H9 (cell line): ENCODE measurements at regions not wholly inside any gene's neighbourhood (a gene's known extent, or its start where the extent isn't known, plus 50 kb on each side); places are given as distances from the start of the nearest gene placed in this dataset.

ENCODE experiments used
- DNase-seq: peaks from one replicate; pipeline ENCODE4 v3.0.0-alpha.2; 2017
- H2AFZ ChIP-seq: one replicate; pipeline ENCODE4 v1.6.1; 2013; ENCODE audit warnings: mild to moderate bottlenecking, low read length, control low read depth, moderate library complexity
- H2AK5ac ChIP-seq: 2 replicates; pipeline ENCODE4 v1.6.1; 2013; ENCODE audit warnings: low read length, control low read depth, mixed read lengths; ENCODE audit not compliant: insufficient read length
- H2BK120ac ChIP-seq: one replicate; pipeline ENCODE4 v1.6.1; 2013; ENCODE audit warnings: low read depth, mild to moderate bottlenecking, low read length, control low read depth, inconsistent platforms; ENCODE audit not compliant: poor library complexity, severe bottlenecking
- H2BK12ac ChIP-seq: 2 replicates; pipeline ENCODE4 v1.6.1; 2013; ENCODE audit warnings: low read length, control low read depth, mixed read lengths, low read depth; ENCODE audit not compliant: insufficient read length
- H2BK15ac ChIP-seq: 2 replicates; pipeline ENCODE4 v1.6.1; 2013; ENCODE audit warnings: low read depth, low read length, control low read depth
- H2BK20ac ChIP-seq: one replicate; pipeline ENCODE4 v1.6.1; 2013; ENCODE audit warnings: low read depth, mild to moderate bottlenecking, low read length, control low read depth, inconsistent platforms; ENCODE audit not compliant: poor library complexity, severe bottlenecking
- H2BK5ac ChIP-seq: 2 replicates; pipeline ENCODE4 v1.6.1; 2013; ENCODE audit warnings: low read length, control low read depth, mixed read lengths; ENCODE audit not compliant: insufficient read length
- H3K14ac ChIP-seq: 2 replicates; pipeline ENCODE4 v1.6.1; 2013; ENCODE audit warnings: low read length, control low read depth; ENCODE audit not compliant: insufficient read depth
- H3K18ac ChIP-seq: 2 replicates; pipeline ENCODE4 v1.6.1; 2013; ENCODE audit warnings: low read depth, mild to moderate bottlenecking, mixed read lengths, low read length, control low read depth; ENCODE audit not compliant: insufficient read length
- H3K23ac ChIP-seq: 2 replicates; pipeline ENCODE4 v1.6.1; 2013; ENCODE audit warnings: low read length, control low read depth, mixed read lengths, low read depth; ENCODE audit not compliant: insufficient read length
- H3K23me2 ChIP-seq: 2 replicates; pipeline ENCODE4 v1.6.1; 2013; ENCODE audit warnings: low read depth, mild to moderate bottlenecking, mixed read lengths, low read length, control low read depth; ENCODE audit not compliant: insufficient read length, poor library complexity, severe bottlenecking
- H3K27ac ChIP-seq: 2 replicates; pipeline ENCODE4 v1.5.1; 2013; ENCODE audit warnings: low read length, control low read depth, mixed read lengths, low read depth; ENCODE audit not compliant: insufficient read length
- H3K27me3 ChIP-seq: 2 replicates; pipeline ENCODE4 v1.6.1; 2013; ENCODE audit warnings: low read length, control low read depth, inconsistent platforms; ENCODE audit not compliant: insufficient read depth
- H3K4ac ChIP-seq: 2 replicates; pipeline ENCODE4 v1.6.1; 2013; ENCODE audit warnings: low read depth, mild to moderate bottlenecking, control low read depth, inconsistent platforms, low read length, moderate library complexity
- H3K4me1 ChIP-seq: 2 replicates; pipeline ENCODE4 v1.6.1; 2013; ENCODE audit warnings: low read length, control low read depth, inconsistent platforms; ENCODE audit not compliant: insufficient read depth
- H3K4me2 ChIP-seq: 2 replicates; pipeline ENCODE4 v1.6.1; 2013; ENCODE audit warnings: low read length, control low read depth, mixed read lengths; ENCODE audit not compliant: insufficient read length, insufficient read depth
- H3K56ac ChIP-seq: 2 replicates; pipeline ENCODE4 v1.6.1; 2013; ENCODE audit warnings: low read depth, mild to moderate bottlenecking, mixed read lengths, low read length, control low read depth; ENCODE audit not compliant: insufficient read length
- H3K79me1 ChIP-seq: 2 replicates; pipeline ENCODE4 v1.6.1; 2013; ENCODE audit warnings: low read depth, mild to moderate bottlenecking, moderate library complexity, low read length, control low read depth, inconsistent platforms; ENCODE audit not compliant: insufficient read depth, poor library complexity, severe bottlenecking
- H3K79me2 ChIP-seq: 2 replicates; pipeline ENCODE4 v1.6.1; 2013; ENCODE audit warnings: low read length, control low read depth, inconsistent platforms; ENCODE audit not compliant: insufficient read depth
- H3K9ac ChIP-seq: 2 replicates; pipeline ENCODE4 v1.6.1; 2013; ENCODE audit warnings: low read length, control low read depth, mixed read lengths; ENCODE audit not compliant: insufficient read length; ENCODE audit errors: extremely low read depth
- H3K9me3 ChIP-seq: one replicate; pipeline ENCODE4 v1.6.1; 2013; ENCODE audit warnings: low read depth, low read length, inconsistent platforms; ENCODE audit not compliant: control insufficient read depth
- H3T11ph ChIP-seq: one replicate; pipeline ENCODE4 v1.6.1; 2013; ENCODE audit warnings: mild to moderate bottlenecking, low read length, control low read depth, inconsistent platforms
- H4K20me1 ChIP-seq: one replicate; pipeline ENCODE4 v1.6.1; 2013; ENCODE audit not compliant: control insufficient read depth, insufficient read length, insufficient read depth
- H4K5ac ChIP-seq: 2 replicates; pipeline ENCODE4 v1.6.1; 2013; ENCODE audit warnings: low read depth, mild to moderate bottlenecking, mixed read lengths, low read length, control low read depth; ENCODE audit not compliant: insufficient read length
- H4K8ac ChIP-seq: replicated peaks from 2 replicates; pipeline ENCODE4 v1.6.1; 2013; ENCODE audit warnings: low read length, control low read depth, mixed read lengths, low read depth; ENCODE audit not compliant: insufficient read length
- H4K91ac ChIP-seq: 2 replicates; pipeline ENCODE4 v1.6.1; 2013; ENCODE audit warnings: low read depth, mild to moderate bottlenecking, moderate library complexity, mixed read lengths, low read length, control low read depth; ENCODE audit not compliant: insufficient read length
- H3K27ac Mint-ChIP-seq, 3 experiments: 2 replicates in 2 of 3; 3 replicates in 1 of 3; pipeline ENCODE4 v1.8.0; 2020 to 2021; ENCODE audit warnings: mixed read lengths in 3 of 3, mild to moderate bottlenecking in 1 of 3, moderate library complexity in 1 of 3
- H3K27me3 Mint-ChIP-seq: 2 replicates; pipeline ENCODE4 v1.8.0; 2021; ENCODE audit warnings: low read depth, mild to moderate bottlenecking, moderate library complexity, mixed read lengths
- H3K36me3 Mint-ChIP-seq, 3 experiments: 2 replicates in 2 of 3; 3 replicates in 1 of 3; pipeline ENCODE4 v1.8.0; 2020 to 2021; ENCODE audit warnings: low read depth in 3 of 3, mixed read lengths in 3 of 3; ENCODE audit not compliant: insufficient read depth in 1 of 3
- H3K4me1 Mint-ChIP-seq, 2 experiments: 2 replicates each; pipeline ENCODE4 v1.8.0; 2020; ENCODE audit warnings: mixed read lengths in 2 of 2
- H3K4me3 Mint-ChIP-seq, 2 experiments: 2 replicates in 1 of 2; 3 replicates in 1 of 2; pipeline ENCODE4 v1.8.0; 2020 to 2021; ENCODE audit warnings: mild to moderate bottlenecking in 2 of 2, mixed read lengths in 2 of 2, moderate library complexity in 1 of 2
- H3K9me3 Mint-ChIP-seq, 2 experiments: 2 replicates in 1 of 2; 3 replicates in 1 of 2; pipeline ENCODE4 v1.8.0; 2020; ENCODE audit warnings: mild to moderate bottlenecking in 2 of 2, mixed read lengths in 2 of 2, moderate library complexity in 1 of 2
- WGBS: extraction: QIAGEN DNeasy Blood & Tissue Kit; methylation state at CpG from one replicate; pipeline ENCODE4 v1.1.7; 2013; ENCODE audit warnings: missing lambda C conversion rate, low lambda C conversion rate, mixed read lengths; ENCODE audit not compliant: insufficient read length; ENCODE audit errors: extremely low coverage; 5-methylcytosine and 5-hydroxymethylcytosine counted together
- TF ChIP-seq, protein P1 (sequence below): fragments of 200-600 bp; sonication (generic); conservative IDR thresholded peaks from 3 replicates; pipeline ENCODE4 v1.8.0; 2021; ENCODE audit warnings: antibody characterized with exemption, mild to moderate bottlenecking

DNA sequence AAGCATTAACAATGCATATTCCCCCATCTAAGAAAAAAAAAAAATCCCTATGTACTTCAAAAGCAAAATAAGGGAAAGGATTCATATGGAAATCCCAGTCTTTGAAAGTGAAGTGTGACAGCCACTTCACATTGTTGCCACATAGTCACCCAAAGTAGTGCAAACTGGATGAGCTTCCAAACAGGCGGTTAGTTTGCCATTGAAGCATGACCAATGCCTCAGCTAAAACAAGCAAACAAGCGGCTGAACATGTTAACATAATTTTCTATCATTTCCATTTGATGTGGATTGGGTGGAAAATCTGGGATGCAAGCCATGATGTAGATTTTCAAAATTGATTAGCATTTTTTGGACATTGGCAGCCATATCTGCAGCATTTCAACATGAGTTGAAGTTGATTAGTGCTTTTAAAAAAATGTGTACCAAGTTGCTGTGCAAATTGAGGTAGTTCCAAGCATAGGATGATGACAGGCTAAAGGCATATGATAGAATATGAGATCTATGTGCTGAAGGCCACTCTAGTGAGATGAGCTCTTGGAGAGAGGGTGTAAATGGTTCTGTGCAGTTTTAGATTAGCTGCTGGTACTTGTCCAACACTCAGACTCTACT is 405.2 kb downstream of the NR2F2 start:
- Histone ChIP-seq H3K23ac (no peak overlapping the region), H3K4ac (no peak overlapping the region), H4K20me1 (no peaks in the 10 kb centered on the region), H2AFZ (no peak overlapping the region), H3K18ac (no peak overlapping the region), H3K27me3 (no peaks in the 10 kb centered on the region), H3K79me1 (no peaks in the 10 kb centered on the region), H4K5ac (no peak overlapping the region), H3K27ac (no peak overlapping the region), H3K9me3 (no peaks in the 10 kb centered on the region), H3K4me1 (no peaks in the 10 kb centered on the region), H3K9ac (no peak overlapping the region), H3K14ac (no peak overlapping the region), H3K79me2 (no peaks in the 10 kb centered on the region), H2BK5ac (no peak overlapping the region), H2BK12ac (no peak overlapping the region), H2BK120ac (no peak overlapping the region), H2AK5ac (no peak overlapping the region), H2BK15ac (no peak overlapping the region), H2BK20ac (no peak overlapping the region), H3K56ac (no peak overlapping the region), H3K4me2 (no peak overlapping the region), H4K8ac (no peak overlapping the region), H3K23me2 (no peaks in the 10 kb centered on the region), H3T11ph (no peak overlapping the region), H4K91ac (no peak overlapping the region)
- WGBS, result no CpG with 5 or more reads among the region's 2 CpGs
- no peaks in the 10 kb centered on the region for H3K9me3 Mint-ChIP-seq
- TF ChIP-seq, protein P1, sequence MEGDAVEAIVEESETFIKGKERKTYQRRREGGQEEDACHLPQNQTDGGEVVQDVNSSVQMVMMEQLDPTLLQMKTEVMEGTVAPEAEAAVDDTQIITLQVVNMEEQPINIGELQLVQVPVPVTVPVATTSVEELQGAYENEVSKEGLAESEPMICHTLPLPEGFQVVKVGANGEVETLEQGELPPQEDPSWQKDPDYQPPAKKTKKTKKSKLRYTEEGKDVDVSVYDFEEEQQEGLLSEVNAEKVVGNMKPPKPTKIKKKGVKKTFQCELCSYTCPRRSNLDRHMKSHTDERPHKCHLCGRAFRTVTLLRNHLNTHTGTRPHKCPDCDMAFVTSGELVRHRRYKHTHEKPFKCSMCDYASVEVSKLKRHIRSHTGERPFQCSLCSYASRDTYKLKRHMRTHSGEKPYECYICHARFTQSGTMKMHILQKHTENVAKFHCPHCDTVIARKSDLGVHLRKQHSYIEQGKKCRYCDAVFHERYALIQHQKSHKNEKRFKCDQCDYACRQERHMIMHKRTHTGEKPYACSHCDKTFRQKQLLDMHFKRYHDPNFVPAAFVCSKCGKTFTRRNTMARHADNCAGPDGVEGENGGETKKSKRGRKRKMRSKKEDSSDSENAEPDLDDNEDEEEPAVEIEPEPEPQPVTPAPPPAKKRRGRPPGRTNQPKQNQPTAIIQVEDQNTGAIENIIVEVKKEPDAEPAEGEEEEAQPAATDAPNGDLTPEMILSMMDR, result no peak
- H3K36me3 Mint-ChIP-seq, result no peaks in the 10 kb centered on the region; a peak in 1 of 7 replicates
- no peak for DNase-seq
- no peak overlapping the region for H3K27ac Mint-ChIP-seq
- no peaks in the 10 kb centered on the region for H3K27me3 Mint-ChIP-seq
- H3K4me3 Mint-ChIP-seq, result no peak overlapping the region
- H3K4me1 Mint-ChIP-seq, result peaks cover 4 to 10% of the 10 kb centered on the region in 2 experiments; a peak in 3 of 4 replicates
